ENCODE measurements at regions not wholly inside any gene's neighbourhood (a gene's known extent, or its start where the extent isn't known, plus 50 kb on each side); places are given as distances from the start of the nearest gene placed in this dataset.
"Not testable (repeated sequence)": the region's sequence is repeated elsewhere in the genome, so short reads cannot be mapped to it uniquely, and the experiment has no call there.

DNA sequence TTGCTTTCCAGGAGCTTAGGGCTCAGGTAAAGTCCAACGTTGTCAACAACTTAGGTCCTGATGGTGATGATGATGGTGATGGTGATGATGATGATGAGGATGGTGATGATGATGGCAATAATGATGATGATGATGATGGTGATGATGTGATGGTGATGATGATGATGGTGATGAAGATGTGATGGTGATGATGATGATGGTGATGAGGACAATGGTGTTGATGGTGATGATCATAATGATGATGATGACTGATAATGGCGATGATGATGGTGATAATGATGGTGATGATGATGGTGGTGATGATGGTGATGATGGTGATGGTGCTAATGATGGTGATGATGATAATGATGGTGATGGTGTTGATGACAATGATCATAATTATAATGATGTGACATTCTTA is 750.2 kb downstream of the TBC1D22A start:
- no peak for DNase-seq (ENCODE audit: low read depth)

DNA sequence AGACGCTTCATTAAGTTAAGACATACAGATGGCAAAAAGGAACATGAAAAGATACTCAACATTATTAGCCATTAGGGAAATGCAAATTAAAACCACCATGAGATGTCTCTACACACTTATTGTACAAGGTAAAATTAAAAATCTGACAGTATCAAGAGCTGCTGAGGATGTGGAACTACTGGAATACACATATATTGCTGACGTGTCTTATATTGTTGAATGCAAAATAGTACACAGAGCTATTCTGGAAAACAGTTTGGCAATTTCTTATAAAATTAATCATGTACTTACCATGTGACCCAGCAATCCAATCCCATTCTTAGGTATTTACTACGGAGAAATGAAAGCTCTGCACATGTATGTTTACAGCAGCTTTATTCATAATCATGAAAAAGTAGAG is 742.5 kb downstream of the TBC1D22A start:
- DNase-seq (ENCODE audit: low read depth), result no peak

DNA sequence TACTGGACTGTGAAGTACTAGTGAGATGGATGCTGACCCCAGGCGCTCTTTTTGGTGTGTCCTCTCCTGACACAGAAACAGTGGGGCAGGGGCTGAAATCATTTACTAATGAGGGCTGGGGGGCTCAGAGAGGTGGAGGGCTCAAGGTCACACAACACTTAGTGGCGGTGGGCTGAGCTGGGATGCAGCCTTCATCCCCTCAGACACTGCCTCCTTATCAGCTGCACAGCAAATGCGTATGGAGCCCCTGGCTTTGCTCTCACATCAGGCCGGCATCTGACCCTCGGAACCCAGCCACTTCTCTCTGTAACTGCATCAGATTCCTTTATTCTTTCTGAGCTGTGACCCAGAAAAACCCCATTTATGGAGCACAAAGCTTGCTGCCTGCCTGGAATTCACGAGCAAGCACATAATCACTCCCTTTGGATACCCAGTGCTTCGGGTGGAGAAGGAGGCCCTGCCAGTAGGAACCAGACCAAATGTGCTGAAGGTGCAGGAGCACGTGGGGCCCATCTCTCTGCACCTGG is 736.6 kb downstream of the TBC1D22A start:
- DNase-seq (ENCODE audit: low read depth), result no peak

DNA sequence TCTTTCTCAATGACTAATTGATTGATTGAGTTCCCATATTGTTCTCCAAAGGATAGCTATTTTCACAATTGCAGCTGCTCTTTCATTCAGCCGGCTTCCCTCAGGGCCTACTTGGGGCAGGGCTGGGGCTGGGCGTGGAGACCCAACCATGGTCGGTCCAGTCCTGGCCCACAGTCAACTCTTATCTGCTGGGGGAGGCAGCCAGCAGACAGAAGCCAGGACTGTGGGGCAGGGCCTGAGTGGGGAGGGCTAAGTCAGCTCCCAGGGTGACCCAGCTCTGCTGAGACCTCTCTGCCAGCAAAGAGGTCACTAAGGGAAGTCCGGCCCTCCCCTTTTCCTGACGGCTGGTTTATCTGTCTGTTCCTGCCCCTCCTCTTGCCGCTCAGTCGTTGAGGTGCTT is 735.2 kb downstream of the TBC1D22A start:
- no peak for DNase-seq (ENCODE audit: low read depth)

DNA sequence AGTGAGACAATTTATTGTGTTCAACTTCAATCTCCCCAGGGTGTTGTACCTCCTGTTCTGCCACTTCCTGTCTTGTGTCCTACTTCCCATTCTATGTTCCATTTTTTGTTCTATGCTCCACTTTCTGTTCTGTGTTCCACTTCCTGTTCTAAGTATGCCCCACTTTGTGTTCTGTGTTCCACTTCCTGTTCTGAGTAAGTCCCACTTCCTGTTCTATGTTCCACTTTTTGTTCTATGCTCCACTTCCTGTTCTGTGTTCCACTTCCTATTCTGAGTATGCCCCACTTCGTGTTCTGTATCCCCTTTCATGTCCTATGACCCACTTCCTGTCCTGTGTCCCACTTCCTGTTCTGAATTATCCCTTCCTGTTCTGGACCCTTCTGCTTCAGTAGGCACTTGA is 732.7 kb downstream of the TBC1D22A start:
- DNase-seq (ENCODE audit: low read depth), result peak; percentile 15

DNA sequence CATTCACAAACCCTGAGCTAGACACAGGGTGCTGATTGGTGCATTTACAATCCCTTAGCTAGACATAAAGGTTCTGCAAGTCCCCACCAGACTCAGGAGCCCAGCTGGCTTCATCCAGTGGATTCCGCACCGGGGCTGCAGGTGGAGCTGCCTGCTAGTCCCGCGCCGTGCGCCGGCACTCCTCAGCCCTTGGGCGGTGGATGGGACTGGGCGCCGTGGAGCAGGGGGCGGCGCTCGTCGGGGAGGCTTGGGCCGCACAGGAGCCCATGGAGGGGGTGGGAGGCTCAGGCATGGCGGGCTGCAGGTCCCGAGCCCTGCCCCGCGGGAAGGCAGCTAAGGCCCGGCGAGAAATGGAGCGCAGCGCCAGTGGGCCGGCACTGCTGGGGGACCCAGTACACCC is 725.7 kb downstream of the TBC1D22A start:
- DNase-seq (ENCODE audit: low read depth), result not testable (repeated sequence)

DNA sequence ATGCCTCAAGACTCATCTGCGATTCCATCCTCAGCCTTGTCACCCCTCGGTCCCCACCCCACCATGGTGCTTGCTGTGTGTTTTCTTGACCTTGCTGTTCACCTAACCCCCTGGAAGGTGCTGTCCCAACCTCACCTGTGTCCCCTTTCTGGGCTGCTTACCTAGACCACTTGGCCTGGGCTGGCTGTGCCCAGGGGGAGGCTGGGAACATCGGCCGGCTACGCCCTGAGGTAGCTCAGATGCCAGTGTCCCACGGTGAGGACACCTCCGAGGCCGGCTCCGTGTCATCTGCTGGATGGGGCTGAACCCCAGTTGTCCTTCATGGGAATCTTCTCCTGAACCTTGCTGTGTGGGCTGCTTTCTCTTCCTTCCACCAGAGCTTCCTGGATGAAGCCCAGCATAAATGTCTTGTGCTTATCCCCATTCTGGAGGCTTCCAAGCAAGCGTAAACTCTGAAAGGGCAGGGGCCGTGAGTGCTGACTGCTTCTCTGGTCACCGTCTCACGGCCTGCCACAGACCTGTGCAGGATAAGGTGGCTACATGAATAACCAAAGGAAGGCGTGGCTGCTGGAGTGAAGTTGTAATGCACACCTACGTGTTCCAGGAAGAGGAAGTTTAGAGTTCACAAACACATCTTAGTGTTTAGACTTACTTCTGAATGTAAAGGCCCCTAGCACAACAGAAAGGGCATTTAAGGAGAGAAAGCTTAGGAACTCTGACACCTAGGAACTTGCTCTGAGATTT is 724.3 kb downstream of the TBC1D22A start:
- DNase-seq (ENCODE audit: low read depth), result no peak

DNA sequence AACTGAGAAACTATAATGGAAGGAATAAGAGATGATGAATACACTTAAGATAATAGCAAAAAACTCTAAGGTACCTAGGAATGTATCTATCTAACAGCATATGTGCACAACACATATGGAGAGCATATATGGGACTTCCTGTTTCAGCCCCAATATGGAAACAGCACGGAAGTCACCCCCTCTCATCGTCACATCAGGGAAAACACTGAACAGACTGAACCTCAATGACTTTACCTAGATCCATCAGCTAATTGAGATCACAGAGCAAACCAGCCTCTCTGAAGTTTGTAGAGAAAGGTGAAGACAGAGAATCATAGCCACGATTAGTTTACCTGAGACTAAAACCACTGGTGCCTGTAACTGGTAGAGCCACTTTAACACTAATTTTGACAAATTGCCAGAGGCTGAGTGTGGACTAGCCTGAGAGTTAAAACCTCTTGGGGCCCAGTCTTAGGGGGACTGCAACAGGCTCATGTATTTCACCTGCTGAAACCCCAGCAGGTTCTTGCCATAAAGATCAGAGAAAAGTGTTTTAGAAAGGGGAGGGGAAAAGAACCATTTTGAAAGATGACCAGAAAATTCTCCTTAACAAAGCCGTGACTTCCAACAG is 722.6 kb downstream of the TBC1D22A start:
- no peak for DNase-seq (ENCODE audit: low read depth)

DNA sequence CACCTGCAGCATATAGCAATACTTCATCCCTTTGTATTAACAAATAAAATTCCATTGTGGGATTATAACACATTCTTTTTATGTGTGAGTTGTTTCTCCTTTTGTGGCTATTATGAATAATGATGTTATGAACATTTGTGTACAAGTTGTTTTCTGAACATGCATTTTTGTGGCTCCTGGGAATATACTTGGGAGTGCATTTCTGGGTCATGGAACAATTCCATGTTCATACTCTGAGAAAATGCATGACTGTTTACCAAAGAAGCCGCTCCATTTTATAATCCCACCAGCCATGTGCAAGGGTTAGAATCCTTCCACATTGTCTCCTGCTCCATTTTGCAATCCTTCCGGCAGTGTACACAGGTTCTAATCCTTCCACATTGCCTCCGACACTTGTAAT is 713.8 kb downstream of the TBC1D22A start:
- DNase-seq (ENCODE audit: low read depth), result peak; percentile 88

DNA sequence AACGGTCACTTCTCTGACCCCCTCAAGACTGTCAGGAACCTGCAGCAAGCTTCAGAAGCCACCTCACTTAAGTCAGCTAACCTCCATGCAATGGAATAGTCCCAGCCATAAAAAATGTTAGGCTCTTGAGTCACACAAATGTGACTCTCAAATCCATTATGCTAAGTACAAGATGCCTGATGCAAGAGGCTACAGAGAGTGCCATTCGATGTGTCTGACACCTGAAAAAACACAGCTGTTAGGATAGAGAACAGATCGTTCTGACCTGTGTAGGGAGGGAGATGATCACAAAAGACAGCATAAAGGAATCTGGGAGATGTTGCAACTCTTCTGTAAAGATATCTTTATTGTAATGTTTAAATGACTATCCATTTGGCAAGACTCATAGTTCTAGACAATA is 712.4 kb downstream of the TBC1D22A start:
- peak; percentile 96 for DNase-seq (ENCODE audit: low read depth)

DNA sequence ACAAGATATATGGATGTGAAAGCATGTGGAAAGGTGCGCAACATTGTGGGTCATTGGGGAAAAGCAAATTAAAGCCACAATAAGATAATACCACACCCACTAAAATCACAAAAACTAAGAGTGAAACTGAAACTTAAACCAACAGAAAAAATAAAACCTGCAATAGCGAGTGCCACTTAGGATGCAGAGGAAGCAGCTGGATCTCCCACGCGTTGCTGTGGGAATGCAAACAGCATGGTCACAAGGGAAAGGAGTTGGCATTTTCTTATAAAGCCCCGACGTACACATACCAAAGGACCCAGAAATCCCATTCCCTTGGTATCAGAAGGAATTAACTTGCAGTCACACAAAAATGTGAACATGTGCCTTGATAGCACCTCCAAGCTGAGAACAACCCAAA is 712.0 kb downstream of the TBC1D22A start:
- peak; percentile 84 for DNase-seq (ENCODE audit: low read depth)

DNA sequence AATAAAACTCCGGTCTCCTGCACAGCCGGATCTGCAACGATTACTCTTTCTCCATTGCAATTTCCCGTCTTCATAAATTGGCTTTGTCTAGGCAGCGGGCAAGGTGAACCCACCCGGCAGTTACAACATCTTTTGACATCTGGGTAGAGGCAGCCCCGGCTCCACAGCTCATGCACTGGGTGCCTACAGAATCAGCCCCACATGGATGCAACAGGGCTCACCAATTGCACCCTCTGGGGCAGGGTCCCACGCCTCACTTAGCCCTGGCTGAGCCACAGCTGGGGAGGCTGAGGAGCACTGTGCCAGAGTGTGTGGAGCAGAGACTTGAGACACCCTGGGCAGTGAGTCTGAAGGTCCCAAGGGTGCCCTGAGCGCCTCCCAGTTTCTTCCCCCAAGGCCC is 710.2 kb downstream of the TBC1D22A start:
- DNase-seq (ENCODE audit: low read depth), result no peak

DNA sequence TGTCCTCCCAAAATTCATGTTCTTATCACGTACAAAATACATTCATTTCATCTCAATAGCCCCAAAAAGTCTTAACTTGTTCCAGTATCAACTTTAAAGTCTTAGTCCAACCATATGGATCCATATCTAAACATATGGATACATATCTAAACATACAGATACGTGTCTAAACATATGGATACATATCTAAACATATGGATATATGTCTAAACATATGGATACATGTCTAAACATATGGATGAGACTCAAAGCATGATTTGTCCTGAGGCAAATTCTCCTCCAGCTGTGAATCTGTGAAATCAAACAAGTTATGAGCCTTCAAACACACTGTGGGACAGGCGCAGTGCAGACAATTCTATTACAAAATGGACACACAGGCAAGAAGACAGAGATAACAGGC is 709.0 kb downstream of the TBC1D22A start:
- no peak for DNase-seq (ENCODE audit: low read depth)

DNA sequence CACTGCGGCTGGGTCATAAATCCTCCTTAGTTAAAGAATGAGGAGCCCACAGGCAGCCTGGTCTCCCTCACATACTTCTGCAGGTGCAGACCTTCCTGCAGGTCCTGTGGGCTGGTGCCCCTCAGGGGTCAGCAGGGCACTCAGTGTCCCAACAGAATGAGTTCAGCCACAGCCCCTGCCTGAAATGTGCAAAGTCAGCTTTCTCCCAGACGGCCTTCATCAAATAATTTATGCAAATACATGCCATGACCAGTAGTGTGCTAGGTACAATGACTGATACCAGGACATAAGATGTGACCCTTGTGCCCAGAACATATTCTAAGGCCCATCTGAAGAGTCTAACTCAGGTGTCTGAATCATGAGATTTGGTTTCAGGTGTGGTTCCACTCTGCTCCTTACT is 703.4 kb downstream of the TBC1D22A start:
- DNase-seq (ENCODE audit: low read depth), result no peak

DNA sequence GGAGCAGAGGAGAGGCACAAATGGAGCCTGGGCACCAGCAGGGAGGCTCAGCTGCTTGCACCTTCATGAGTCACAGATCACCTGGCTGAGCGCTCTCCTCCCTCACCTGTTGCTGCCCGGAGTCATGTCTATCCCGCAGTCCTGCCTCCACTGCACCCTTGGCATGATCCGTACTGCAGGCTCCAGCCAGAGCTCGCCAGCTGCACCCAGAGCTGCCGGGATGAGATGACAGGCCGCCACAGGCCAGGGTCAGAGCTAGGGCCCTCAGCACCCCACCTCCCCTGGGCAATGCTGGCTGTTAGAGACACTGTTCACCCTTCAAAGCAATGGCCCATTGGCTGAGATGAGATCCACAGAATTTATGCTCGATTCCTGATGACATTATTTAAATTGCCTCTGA is 702.8 kb downstream of the TBC1D22A start:
- no peak for DNase-seq (ENCODE audit: low read depth)

DNA sequence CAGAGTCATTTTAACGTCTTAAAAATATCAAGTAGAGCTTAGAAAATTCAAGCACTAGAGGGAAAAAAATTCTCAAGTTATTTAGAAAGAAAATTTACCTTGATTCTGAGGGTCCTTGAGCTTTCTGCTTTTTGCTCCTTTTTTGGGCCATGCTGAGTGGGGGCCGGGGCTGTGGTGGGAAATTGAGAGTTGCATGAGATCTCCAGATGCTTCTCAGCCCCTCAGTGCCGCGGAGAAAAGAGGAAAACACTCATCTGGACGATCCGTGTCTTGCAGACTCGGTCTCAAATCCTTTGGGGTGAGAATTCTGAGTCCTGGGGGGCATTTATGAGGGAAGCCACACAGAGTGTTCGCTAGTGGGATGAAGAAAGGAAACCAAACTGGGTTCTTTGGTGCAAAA is 700.8 kb downstream of the TBC1D22A start:
- no peak for DNase-seq (ENCODE audit: low read depth)

DNA sequence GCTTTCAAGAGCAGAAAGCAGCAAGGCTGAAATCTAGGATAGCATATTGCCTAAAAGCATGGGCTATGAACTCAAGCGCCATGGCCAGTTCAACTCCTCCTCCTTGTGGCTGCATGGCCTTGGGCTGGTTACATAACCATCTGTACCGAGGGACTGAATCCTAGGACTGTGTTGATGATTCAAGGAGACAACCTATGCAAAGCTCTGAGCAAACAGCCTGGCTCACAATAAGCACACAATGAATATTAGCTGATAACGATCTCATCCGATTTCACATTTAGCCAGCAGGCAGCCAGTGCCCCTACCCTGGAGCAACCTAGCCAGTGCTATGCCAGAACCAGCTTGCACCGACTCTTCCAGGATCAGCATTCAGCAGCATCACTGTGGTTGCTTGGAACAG is 698.4 kb downstream of the TBC1D22A start:
- DNase-seq (ENCODE audit: low read depth), result no peak

DNA sequence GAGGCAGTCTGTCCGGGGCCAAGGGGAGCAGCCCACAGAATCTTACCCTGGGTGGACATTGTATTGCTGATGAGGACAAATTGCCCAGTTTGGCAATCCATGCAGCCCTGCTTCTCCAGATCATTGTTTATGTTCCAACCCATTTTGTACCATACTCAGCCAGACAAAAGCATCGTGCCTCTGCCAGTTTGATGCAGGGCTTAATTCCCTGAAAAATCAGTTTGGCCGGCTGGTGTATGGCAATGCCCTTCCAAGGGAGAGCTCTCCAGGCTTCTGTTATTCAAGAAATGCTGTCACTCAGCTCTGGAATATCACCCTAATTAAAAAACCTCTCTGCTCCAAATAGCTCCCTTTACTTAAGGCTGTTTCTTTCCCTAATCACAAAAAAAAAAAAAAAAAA is 697.7 kb downstream of the TBC1D22A start:
- no peak for DNase-seq (ENCODE audit: low read depth)

DNA sequence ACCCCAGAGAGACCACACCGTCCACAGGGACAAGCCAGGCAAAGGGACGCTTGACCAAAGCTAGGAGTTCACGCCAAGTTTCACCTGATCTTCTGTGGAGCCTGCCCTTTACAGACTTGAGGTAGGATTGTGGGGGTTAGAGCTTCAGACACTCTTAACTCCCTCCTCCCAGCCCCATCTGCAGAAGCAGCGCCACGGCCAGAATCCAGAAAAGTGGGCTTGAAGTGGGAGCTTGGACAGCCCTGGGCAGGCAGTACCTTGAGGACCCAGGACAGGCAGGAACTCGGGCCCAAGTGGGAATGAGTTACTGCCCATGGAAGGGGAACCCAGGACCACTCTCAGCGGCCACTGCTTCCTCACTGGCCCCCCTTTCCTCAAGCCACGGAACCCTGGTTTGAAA is 695.9 kb downstream of the TBC1D22A start:
- no peak for DNase-seq (ENCODE audit: low read depth)

DNA sequence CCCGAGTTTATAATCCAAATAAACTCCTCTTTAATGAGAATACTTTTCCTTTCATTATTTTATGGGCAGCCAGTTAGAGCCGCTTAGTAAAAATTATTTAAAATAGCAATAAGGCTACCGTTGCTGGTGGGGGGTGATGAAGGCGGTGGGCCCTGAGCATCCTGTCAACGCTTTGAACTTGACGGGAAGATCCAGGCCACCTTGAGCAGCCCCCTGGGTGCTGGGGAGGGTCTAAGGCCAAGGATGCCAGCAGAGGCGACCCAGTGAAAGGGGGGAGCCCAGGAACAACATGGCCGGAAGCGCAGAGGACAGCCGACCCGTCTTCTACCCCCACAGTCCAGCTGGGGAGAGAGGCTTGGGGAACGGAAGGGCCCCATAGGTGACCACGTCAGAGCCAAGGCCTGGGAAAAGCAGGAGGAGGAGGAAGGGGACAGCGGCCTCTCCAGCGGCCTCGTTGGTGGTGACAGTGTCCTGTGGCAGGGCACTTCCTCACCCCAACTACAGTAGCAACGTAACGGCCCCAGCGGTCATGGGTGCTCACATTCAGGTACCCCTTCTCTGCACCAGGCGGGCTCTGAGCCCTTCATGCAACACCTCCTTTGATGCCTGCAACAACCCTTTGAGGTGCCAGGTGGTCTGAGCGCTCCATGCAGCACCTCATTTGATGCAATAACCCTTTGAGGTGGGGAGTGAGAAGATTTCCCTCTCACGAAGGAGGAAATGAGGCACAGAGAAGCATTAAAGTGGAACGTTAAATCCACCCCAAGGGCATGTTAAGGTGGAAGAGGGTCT is 695.3 kb downstream of the TBC1D22A start:
- no peak for DNase-seq (ENCODE audit: low read depth)

DNA sequence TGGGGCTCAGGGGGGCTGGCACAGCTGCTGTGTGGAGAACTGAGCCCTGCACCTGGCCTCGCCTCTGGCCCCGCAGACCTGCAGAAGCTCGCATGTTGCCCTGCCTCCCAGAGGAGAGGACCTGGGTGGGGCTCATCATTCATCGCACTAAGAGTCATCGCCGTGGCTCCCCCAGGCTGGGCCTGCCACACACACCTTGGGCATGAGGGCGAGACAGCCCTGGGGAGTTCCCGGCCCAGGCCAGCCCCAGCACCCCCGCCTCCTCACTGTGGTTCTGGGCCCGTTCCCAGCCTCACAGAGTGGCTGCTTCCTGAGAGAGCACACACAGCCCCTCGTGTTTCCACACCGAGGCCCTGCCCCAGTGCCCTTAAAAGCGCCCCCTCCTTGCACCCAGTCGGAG is 694.6 kb downstream of the TBC1D22A start:
- DNase-seq (ENCODE audit: low read depth), result no peak

DNA sequence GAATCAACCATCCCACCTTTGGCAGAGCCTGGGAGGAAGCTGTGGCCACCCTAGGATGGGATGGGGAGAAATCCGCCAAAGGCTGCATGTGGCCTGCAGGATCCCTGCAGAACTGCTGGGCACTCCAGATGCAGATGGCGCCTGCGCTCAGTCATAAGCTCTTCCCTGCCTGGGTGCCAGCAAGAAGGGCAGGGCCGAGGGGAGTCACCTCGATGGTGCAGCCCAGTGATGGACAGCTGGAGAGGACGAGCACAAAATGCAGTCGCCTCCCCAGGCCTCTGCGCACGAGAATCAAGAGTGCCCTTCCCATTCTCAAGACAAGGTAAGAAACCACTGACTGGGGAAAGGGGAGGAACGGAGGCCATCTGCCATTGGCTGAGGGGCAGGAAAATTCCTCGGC is 693.6 kb downstream of the TBC1D22A start:
- no peak for DNase-seq (ENCODE audit: low read depth)

DNA sequence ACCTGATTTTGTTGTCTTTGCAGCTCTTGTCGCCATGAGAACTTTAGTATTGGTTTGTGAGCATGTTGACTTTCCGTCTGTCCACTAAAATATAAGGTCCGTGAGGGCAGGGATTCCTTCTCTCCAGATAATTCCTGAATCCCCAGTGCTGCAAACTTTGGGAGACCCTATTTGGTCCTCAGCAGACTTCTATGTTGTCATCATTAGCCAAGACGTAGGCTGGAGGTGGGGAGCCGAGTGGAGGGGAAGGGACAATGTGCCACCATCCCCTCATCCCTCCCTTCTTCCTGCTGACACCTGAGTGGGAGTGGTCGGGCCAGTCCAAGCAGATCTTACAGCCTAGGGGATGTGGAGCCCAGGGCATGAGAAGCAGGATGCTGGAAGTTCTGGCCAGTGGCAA is 690.6 kb downstream of the TBC1D22A start:
- DNase-seq (ENCODE audit: low read depth), result no peak
